Testis (tissue), 2 donors: ENCODE measurements at regions not wholly inside any gene's neighbourhood (a gene's known extent, or its start where the extent isn't known, plus 50 kb on each side); places are given as distances from the start of the nearest gene placed in this dataset.

Experiments
- CTCF ChIP-seq, 3 experiments: fragments of 450-650 bp in 2 of 3; fragments of 200-600 bp in 1 of 3; sonication (generic) in 1 of 3; IDR thresholded peaks; one replicate each; pipeline ENCODE4 v1.5.1; 2016 to 2019; ENCODE audit warnings: antibody characterized with exemption in 3 of 3, mild to moderate bottlenecking in 2 of 3, moderate library complexity in 1 of 3
- POLR2A ChIP-seq: fragments of 450-650 bp; IDR thresholded peaks from one replicate; pipeline ENCODE4 v1.6.1; 2017; ENCODE audit warnings: antibody characterized with exemption, mild to moderate bottlenecking, moderate library complexity

GRCh38 chr11:42674436-42674835, 637.4 kb upstream of the API5 start:
- TF ChIP-seq CTCF (IDR thresholded peaks at IDR 0.05) (no peak), POLR2A (no peak)
